Astrocyte of the cerebellum (primary cell): ENCODE measurements at regions not wholly inside any gene's neighbourhood (a gene's known extent, or its start where the extent isn't known, plus 50 kb on each side); places are given as distances from the start of the nearest gene placed in this dataset.

Experiments
- DNase-seq: peaks from one replicate; pipeline ENCODE4 v3.0.0-alpha.2; 2011; ENCODE audit warnings: low read depth
- H3K4me3 ChIP-seq: 2 replicates; pipeline ENCODE4 v1.5.1; 2011; ENCODE audit warnings: mild to moderate bottlenecking, low read depth, low read length, moderate library complexity
- CTCF ChIP-seq: IDR thresholded peaks from 2 replicates; pipeline ENCODE4 v1.5.1; 2012; ENCODE audit warnings: low read length, low read depth, moderate library complexity, mild to moderate bottlenecking; ENCODE audit errors: missing control alignments
- in situ Hi-C: cut with HindIII; loops from 2 replicates; pipeline ENCODE4 v1.10.0; 2017; ENCODE audit warnings: low sequenced_read_pairs

GRCh38 chr1:5110508-5110907, 456.1 kb downstream of the AJAP1 start:
- no peak overlapping the region for H3K4me3 ChIP-seq
- no peak for TF ChIP-seq CTCF
- in situ Hi-C loops: no loop called here
- no peak for DNase-seq

- DNase-seq: no peak
- no peak overlapping the region for H3K4me3 ChIP-seq
- in situ Hi-C loops: no loop called here
- no peak for TF ChIP-seq CTCF
These were observed 455.2 kb downstream of the AJAP1 start for GRCh38 chr1:5109633-5110032.

- no peak overlapping the region for H3K4me3 ChIP-seq
- DNase-seq: no peak
- TF ChIP-seq CTCF: no peak
- in situ Hi-C loops: no loop called here
These were observed 454.3 kb downstream of the AJAP1 start for GRCh38 chr1:5108740-5109139.

GRCh38 chr1:5105744-5106143, 451.3 kb downstream of the AJAP1 start:
- no peak for TF ChIP-seq CTCF
- DNase-seq: no peak
- in situ Hi-C loops: no loop called here
- no peak overlapping the region for H3K4me3 ChIP-seq

GRCh38 chr1:5099558-5099957, 445.1 kb downstream of the AJAP1 start:
- in situ Hi-C loops: no loop called here
- DNase-seq: no peak
- TF ChIP-seq CTCF: no peak
- no peak overlapping the region for H3K4me3 ChIP-seq

- no peak for TF ChIP-seq CTCF
- in situ Hi-C loops: no loop called here
- H3K4me3 ChIP-seq: no peak overlapping the region
- DNase-seq: no peak
These were observed 444.6 kb downstream of the AJAP1 start for GRCh38 chr1:5098981-5099385.

- TF ChIP-seq CTCF: no peak
- in situ Hi-C loops: no loop called here
- no peak overlapping the region for H3K4me3 ChIP-seq
- no peak for DNase-seq
These were observed 438.6 kb downstream of the AJAP1 start for GRCh38 chr1:5093042-5093441.
